HCT116 (cell line): ENCODE measurements at regions not wholly inside any gene's neighbourhood (a gene's known extent, or its start where the extent isn't known, plus 50 kb on each side); places are given as distances from the start of the nearest gene placed in this dataset.
"Not testable (repeated sequence)": the region's sequence is repeated elsewhere in the genome, so short reads cannot be mapped to it uniquely, and the experiment has no call there.

Source experiments
- ATAC-seq: fragments of 200-7000 bp; cut with Tn5 transposase; 2 replicates; pipeline ENCODE4 v1.9.1; 2020; ENCODE audit warnings: mild to moderate bottlenecking, moderate library complexity
- BruUV-seq: library from RNA; stranded (reverse); fragments of 400-500 nt; replicated peaks from 2 replicates; lab custom pipeline; 2021; lab: Mats Ljungman, UMichigan
- CTCF ChIA-PET: fragments of 300-600 bp; sonication (Branson Sonifier 250); formaldehyde crosslinking; loops from one replicate; lab custom pipeline; 2021; ENCODE audit warnings: antibody characterized with exemption; lab: Charles Lee
- POLR2A ChIA-PET: fragments of 300-600, 350-600 bp; sonication (Branson Sonifier 250); formaldehyde crosslinking; loops from one replicate; lab custom pipeline; 2021; ENCODE audit warnings: antibody characterized with exemption; lab: Charles Lee
- RAD21 ChIA-PET, 2 experiments: fragments of 300-600 bp; sonication (Branson Sonifier 250); formaldehyde crosslinking; loops; one replicate each; lab custom pipeline; 2023; ENCODE audit warnings: low total read pairs in 2 of 2; ENCODE audit not compliant: uncharacterized antibody in 2 of 2, unreplicated experiment in 2 of 2, low non-redundant PET in 1 of 2; lab: Charles Lee
- DNase-seq: peaks from one replicate; pipeline ENCODE4 v3.0.0-alpha.2; 2010; ENCODE audit warnings: low read depth, low spot score
- H2AFZ ChIP-seq: fragments of 200-600 bp; shearing (Covaris generic), sonication (generic); 2 replicates; pipeline ENCODE4 v1.6.1; 2017; ENCODE audit warnings: low read depth, mixed run types, mixed read lengths, antibody characterized with exemption, low read length; ENCODE audit not compliant: poor library complexity, severe bottlenecking
- H3K27ac ChIP-seq: 2 replicates; pipeline ENCODE4 v1.5.1; 2012; ENCODE audit warnings: low read depth, low read length
- H3K27me3 ChIP-seq: fragments of 200-600 bp; sonication (generic); 2 replicates; pipeline ENCODE4 v1.6.1; 2016; ENCODE audit warnings: mixed run types, low read length, mixed read lengths; ENCODE audit not compliant: insufficient read depth
- H3K36me3 ChIP-seq, 2 experiments: fragments of 200-500 bp in 1 of 2; fragments of 200-600 bp in 1 of 2; sonication (Bioruptor generic) in 1 of 2; sonication (generic) in 1 of 2; 2 replicates each; pipeline versions ENCODE4 v1.5.1 to v1.6.1; 2014 to 2016; ENCODE audit warnings: low read length in 2 of 2, inconsistent platforms in 1 of 2, mixed read lengths in 1 of 2, mixed run types in 1 of 2; ENCODE audit not compliant: insufficient read depth in 2 of 2, control insufficient read depth in 1 of 2
- H3K4me1 ChIP-seq, 2 experiments: fragments of 200-600 bp in 1 of 2; sonication (generic) in 1 of 2; 2 replicates each; pipeline versions ENCODE4 v1.5.1 to v1.6.1; 2012 to 2017; ENCODE audit warnings: low read length in 2 of 2, inconsistent platforms in 1 of 2, mild to moderate bottlenecking in 1 of 2, mixed read lengths in 1 of 2, mixed run types in 1 of 2, moderate library complexity in 1 of 2; ENCODE audit not compliant: insufficient read depth in 2 of 2, control insufficient read depth in 1 of 2
- H3K4me2 ChIP-seq: fragments of 200-600 bp; sonication (generic); 2 replicates; pipeline ENCODE4 v1.6.1; 2017; ENCODE audit warnings: mixed run types, low read length, mixed read lengths
- H3K4me3 ChIP-seq, 2 experiments: fragments of 200-600 bp in 1 of 2; sonication (generic) in 1 of 2; replicated peaks in 1 of 2; 2 replicates each; pipeline ENCODE4 v1.5.1; 2011 to 2016; ENCODE audit warnings: low read length in 2 of 2, control low read depth in 1 of 2, low read depth in 1 of 2, mild to moderate bottlenecking in 1 of 2, mixed read lengths in 1 of 2, mixed run types in 1 of 2
- H3K79me2 ChIP-seq: fragments of 200-600 bp; sonication (generic); 2 replicates; pipeline ENCODE4 v1.6.1; 2017; ENCODE audit warnings: mild to moderate bottlenecking, mixed run types, low read length, moderate library complexity, mixed read lengths; ENCODE audit not compliant: insufficient read depth
- H3K9ac ChIP-seq: fragments of 200-600 bp; sonication (generic); 2 replicates; pipeline ENCODE4 v1.6.1; 2016; ENCODE audit warnings: low read length, mixed read lengths
- H3K9me2 ChIP-seq: fragments of 200-600 bp; sonication (generic), shearing (Covaris generic); 2 replicates; pipeline ENCODE4 v1.6.1; 2017; ENCODE audit warnings: mixed run types, mild to moderate bottlenecking, moderate library complexity; ENCODE audit not compliant: insufficient read depth
- H3K9me3 ChIP-seq, 2 experiments: fragments of 200-500 bp in 1 of 2; fragments of 200-600 bp in 1 of 2; sonication (Bioruptor generic) in 1 of 2; sonication (generic) in 1 of 2; 2 replicates each; pipeline ENCODE4 v1.6.1; 2014 to 2017; ENCODE audit warnings: low read length in 2 of 2, mixed read lengths in 2 of 2, inconsistent platforms in 1 of 2, low read depth in 1 of 2, mild to moderate bottlenecking in 1 of 2, mixed run types in 1 of 2, moderate library complexity in 1 of 2; ENCODE audit not compliant: control insufficient read depth in 1 of 2, insufficient read depth in 1 of 2
- H4K20me1 ChIP-seq: fragments of 200-600 bp; sonication (generic), shearing (Covaris generic); 2 replicates; pipeline ENCODE4 v1.6.1; 2017; ENCODE audit warnings: mixed run types, mild to moderate bottlenecking, moderate library complexity; ENCODE audit not compliant: insufficient read depth
- CBX3 ChIP-seq: IDR thresholded peaks from 2 replicates; pipeline ENCODE4 v1.6.1; 2012; ENCODE audit warnings: low read depth
- CTCF ChIP-seq, 3 experiments: fragments of 200-600 bp in 1 of 3; sonication (generic) in 1 of 3; IDR thresholded peaks in 2 of 3; conservative IDR thresholded peaks in 1 of 3; 2 replicates each; pipeline ENCODE4 v1.5.1; 2012 to 2017; ENCODE audit warnings: low read depth in 2 of 3, low read length in 2 of 3, antibody characterized with exemption in 1 of 3, borderline replicate concordance in 1 of 3, control low read depth in 1 of 3, mild to moderate bottlenecking in 1 of 3, mixed read lengths in 1 of 3, mixed run types in 1 of 3, moderate library complexity in 1 of 3; ENCODE audit not compliant: insufficient read depth in 1 of 3
- EGR1 ChIP-seq: IDR thresholded peaks from 2 replicates; pipeline ENCODE4 v1.6.1; 2012; ENCODE audit warnings: low read depth
- ELF1 ChIP-seq: IDR thresholded peaks from 2 replicates; pipeline ENCODE4 v1.6.1; 2012; ENCODE audit warnings: low read depth, borderline replicate concordance
- EZH2phosphoT487 ChIP-seq: fragments of 200-600 bp; IDR thresholded peaks from 2 replicates; pipeline ENCODE4 v1.6.1; 2018; ENCODE audit warnings: antibody characterized with exemption, borderline replicate concordance
- JUND ChIP-seq: IDR thresholded peaks from 2 replicates; pipeline ENCODE4 v1.6.1; 2012
- MAX ChIP-seq: IDR thresholded peaks from 2 replicates; pipeline ENCODE4 v1.6.1; 2012
- POLR2A ChIP-seq: IDR thresholded peaks from 2 replicates; pipeline ENCODE4 v1.7.0; 2011; ENCODE audit warnings: borderline replicate concordance; ENCODE audit not compliant: insufficient read depth, insufficient read length; ENCODE audit errors: extremely low read depth
- POLR2AphosphoS5 ChIP-seq: IDR thresholded peaks from 2 replicates; pipeline ENCODE4 v1.6.1; 2011; ENCODE audit warnings: mild to moderate bottlenecking, low read depth, low read length, moderate library complexity
- RAD21 ChIP-seq: IDR thresholded peaks from 2 replicates; pipeline ENCODE4 v1.6.1; 2012; ENCODE audit warnings: low read depth, mild to moderate bottlenecking
- SIN3A ChIP-seq: IDR thresholded peaks from 2 replicates; pipeline ENCODE4 v1.6.1; 2012; ENCODE audit warnings: low read depth
- SP1 ChIP-seq: IDR thresholded peaks from 2 replicates; pipeline ENCODE4 v1.6.1; 2012; ENCODE audit warnings: low read depth
- SRF ChIP-seq: IDR thresholded peaks from 2 replicates; pipeline ENCODE4 v1.6.1; 2012; ENCODE audit warnings: low read depth
- TCF7L2 ChIP-seq: IDR thresholded peaks from 2 replicates; pipeline ENCODE4 v1.7.0; 2011; ENCODE audit warnings: borderline replicate concordance, inconsistent platforms; ENCODE audit not compliant: insufficient read depth, insufficient read length; ENCODE audit errors: extremely low read depth
- ZFX ChIP-seq: fragments of 450-650 bp; IDR thresholded peaks from 2 replicates; pipeline ENCODE4 v1.6.1; 2017
- intact Hi-C: fragments of 100-400 bp; cut with micrococcal nuclease; formaldehyde crosslinking; loops from 2 replicates; pipeline ENCODE4 v1.10.0; 2022
- TF ChIP-seq, protein P1 (sequence below): IDR thresholded peaks from 2 replicates; pipeline ENCODE4 v1.6.1; 2012

- no peak for ATAC-seq
- no peaks in the 10 kb centered on the region for H3K27me3 ChIP-seq
- H3K4me3 ChIP-seq, result no peak overlapping the region
- intact Hi-C loops, result no loop called here
- DNase-seq, result no peak
- TF ChIP-seq CTCF (IDR thresholded peaks at IDR 0.05 in 2 of 3, conservative IDR thresholded peaks at IDR 0.05 in 1 of 3; ENCODE audit: borderline replicate concordance in 1 of 3, insufficient read depth in 1 of 3, low read depth in 2 of 3, low read length in 2 of 3) (no peak), POLR2A (no peak), RAD21 (no peak), SIN3A (no peak), EGR1 (no peak), CBX3 (no peak), SRF (no peak), SP1 (no peak), ELF1 (no peak), POLR2AphosphoS5 (no peak), JUND (no peak), ZFX (no peak), EZH2phosphoT487 (no peak), MAX (no peak), TCF7L2 (no peak)
- TF ChIP-seq, protein P1, sequence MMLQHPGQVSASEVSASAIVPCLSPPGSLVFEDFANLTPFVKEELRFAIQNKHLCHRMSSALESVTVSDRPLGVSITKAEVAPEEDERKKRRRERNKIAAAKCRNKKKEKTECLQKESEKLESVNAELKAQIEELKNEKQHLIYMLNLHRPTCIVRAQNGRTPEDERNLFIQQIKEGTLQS, result no peak
- no peaks in the 10 kb centered on the region for H4K20me1 ChIP-seq
- H3K9me2 ChIP-seq, result no peaks in the 10 kb centered on the region
- no peak overlapping the region for H2AFZ ChIP-seq
- H3K9ac ChIP-seq, result no peak overlapping the region
- ChIA-PET RAD21 (no interaction called here), POLR2A (no interaction called here), CTCF (no interaction called here)
- H3K79me2 ChIP-seq, result no peaks in the 10 kb centered on the region
- H3K9me3 ChIP-seq, result no peaks in the 10 kb centered on the region
- H3K4me1 ChIP-seq, result no peaks in the 10 kb centered on the region
- no TSS peak for BruUV-seq
- no peak overlapping the region for H3K4me2 ChIP-seq
- no peak overlapping the region for H3K27ac ChIP-seq
- no peaks in the 10 kb centered on the region for H3K36me3 ChIP-seq
Measured at GRCh38 chr11:101241160-101241795, 111.7 kb upstream of the PGR start.

DNA sequence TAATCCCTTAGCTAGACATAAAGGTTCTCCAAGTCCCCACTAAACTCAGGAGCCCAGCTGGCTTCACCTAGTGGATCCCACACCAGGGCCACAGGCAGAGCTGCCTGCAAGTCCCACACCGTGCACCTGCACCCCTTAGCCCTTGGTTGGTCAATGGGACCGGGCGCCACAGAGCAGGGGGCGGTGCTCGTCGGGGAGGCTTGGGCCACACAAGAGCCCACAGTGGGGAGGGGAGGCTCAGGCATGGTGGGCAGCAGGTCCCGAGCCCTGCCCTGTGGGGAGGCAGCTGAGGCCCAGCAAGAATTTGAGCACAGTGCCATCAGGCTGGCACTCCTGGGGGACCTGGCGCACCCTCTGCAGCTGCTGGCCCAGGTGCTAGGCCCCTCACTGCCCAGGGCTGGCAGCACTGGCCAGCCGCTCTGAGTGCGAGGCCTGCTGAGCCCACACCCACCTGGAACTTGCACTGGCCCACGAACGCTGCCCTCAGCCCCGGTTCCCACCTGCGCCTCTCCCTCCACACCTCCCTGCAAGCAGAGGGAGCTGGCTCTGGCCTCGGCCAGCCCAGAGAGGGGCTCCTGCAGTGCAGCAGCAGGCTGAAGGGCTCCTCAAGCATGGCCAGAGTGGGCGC is 101.7 kb upstream of the PGR start:
- not testable (repeated sequence) for H3K4me3 ChIP-seq

More for the DNA sequence above, 101.7 kb upstream of the PGR start:
- intact Hi-C loops, H3K9ac ChIP-seq, RAD21 ChIA-PET, BruUV-seq, DNase-seq, H3K27ac ChIP-seq, H3K36me3 ChIP-seq, H3K79me2 ChIP-seq, ATAC-seq, H2AFZ ChIP-seq, CTCF ChIA-PET, H4K20me1 ChIP-seq, H3K4me1 ChIP-seq, H3K27me3 ChIP-seq, POLR2A ChIA-PET, H3K9me3 ChIP-seq, H3K4me2 ChIP-seq, H3K9me2 ChIP-seq: not testable (repeated sequence)
